ENCODE measurements at regions not wholly inside any gene's neighbourhood (a gene's known extent, or its start where the extent isn't known, plus 50 kb on each side); places are given as distances from the start of the nearest gene placed in this dataset.
"Not testable (repeated sequence)": the region's sequence is repeated elsewhere in the genome, so short reads cannot be mapped to it uniquely, and the experiment has no call there.

DNA sequence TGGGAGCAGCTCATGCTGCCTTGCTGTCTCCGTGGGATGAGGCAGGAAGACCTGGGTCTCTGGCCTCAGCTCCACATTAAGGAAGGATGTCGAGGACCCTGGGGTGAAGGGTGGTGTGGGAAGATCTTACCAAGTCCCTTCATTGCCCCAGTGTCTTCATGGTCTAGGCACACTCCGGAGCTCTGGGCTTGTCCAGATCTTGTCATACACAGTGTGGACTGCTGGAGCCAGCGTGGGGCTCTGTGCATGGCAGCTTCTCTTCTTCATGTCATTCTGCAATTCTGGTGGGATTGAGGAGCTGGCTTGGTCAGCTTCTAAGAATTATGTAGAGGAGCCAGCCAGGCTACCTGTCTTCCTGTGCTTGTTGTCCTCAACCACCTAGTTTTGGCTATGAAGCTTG lies 79.3 kb upstream of the ETV3 start:
- Mint-ChIP-seq H3K36me3 (ENCODE audit: insufficient read depth) (no peaks in the 10 kb centered on the region), H3K27me3 (peaks cover 65 to 85% of the 10 kb centered on the region in 2 donors), H3K4me1 (ENCODE audit: low read depth in 2 of 2) (no peaks in the 10 kb centered on the region), H3K9me3 (peaks cover 12 to 23% of the 10 kb centered on the region in 2 donors), H3K4me3 (no peak overlapping the region), H3K27ac (no peak overlapping the region)
- no peak for DNase-seq
- no peak for ATAC-seq (replicated peaks)

DNA sequence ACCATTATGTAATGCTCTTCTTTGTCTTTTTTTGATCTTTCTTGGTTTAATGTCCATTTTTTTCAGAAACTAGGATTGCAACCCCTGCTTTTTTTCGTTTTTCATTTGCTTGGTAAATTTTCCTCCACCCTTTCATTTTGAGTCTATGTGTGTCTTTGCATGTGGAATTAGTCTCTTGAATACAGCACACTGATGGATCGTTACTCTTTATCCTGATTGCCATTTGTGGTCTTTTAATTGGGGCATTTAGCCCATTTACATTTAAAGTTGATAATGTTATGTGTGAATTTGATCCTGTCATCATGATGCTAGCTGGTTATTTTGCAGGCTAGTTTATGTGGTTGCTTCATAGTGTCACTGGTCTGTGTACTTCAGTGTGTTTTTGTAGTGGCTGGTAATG lies 75.6 kb upstream of the ETV3 start:
- ATAC-seq (replicated peaks) (no peak), DNase-seq (no peak)
- peaks cover 12 to 23% of the 10 kb centered on the region in 2 donors for H3K9me3 Mint-ChIP-seq
- H3K4me3 Mint-ChIP-seq = no peak overlapping the region
- no peak overlapping the region for H3K27ac Mint-ChIP-seq
- H3K36me3 Mint-ChIP-seq (ENCODE audit: insufficient read depth) = no peaks in the 10 kb centered on the region
- no peaks in the 10 kb centered on the region for H3K4me1 Mint-ChIP-seq (ENCODE audit: low read depth in 2 of 2)
- H3K27me3 Mint-ChIP-seq = peaks cover 53 to 71% of the 10 kb centered on the region in 2 donors

DNA sequence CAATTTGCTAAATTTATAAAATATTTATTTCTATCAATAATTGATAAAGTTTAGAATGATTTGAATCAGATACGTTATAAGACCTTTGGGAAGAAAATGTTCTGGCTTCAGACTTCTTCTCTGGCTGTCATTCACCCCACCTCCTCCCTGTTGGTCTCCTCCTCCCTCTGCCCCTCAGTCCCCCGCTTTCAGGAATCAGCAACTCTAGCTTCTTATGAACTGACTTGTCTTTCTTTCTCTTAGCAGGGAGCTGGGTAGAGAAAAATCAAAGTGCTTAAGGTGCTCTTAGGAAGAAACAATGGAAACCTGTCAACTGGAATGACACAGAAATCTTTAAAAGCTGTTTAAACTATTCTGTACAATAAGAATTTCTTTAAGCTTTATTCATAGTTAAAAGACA lies 71.3 kb upstream of the ETV3 start:
- no peak overlapping the region for H3K27ac Mint-ChIP-seq
- no peaks in the 10 kb centered on the region for H3K4me1 Mint-ChIP-seq (ENCODE audit: low read depth in 2 of 2)
- H3K27me3 Mint-ChIP-seq = peaks cover 48 to 62% of the 10 kb centered on the region in 2 donors
- ATAC-seq (replicated peaks) (no peak), DNase-seq (no peak)
- H3K36me3 Mint-ChIP-seq (ENCODE audit: insufficient read depth) = peaks cover 3% of the 10 kb centered on the region
- peaks cover 7 to 15% of the 10 kb centered on the region in 2 donors for H3K9me3 Mint-ChIP-seq
- H3K4me3 Mint-ChIP-seq = no peak overlapping the region

- H3K9me3 Mint-ChIP-seq; H3K27ac Mint-ChIP-seq; H3K36me3 Mint-ChIP-seq (ENCODE audit: insufficient read depth); H3K4me3 Mint-ChIP-seq; H3K4me1 Mint-ChIP-seq (ENCODE audit: low read depth in 2 of 2); ATAC-seq (replicated peaks); DNase-seq: not testable (repeated sequence)
- H3K27me3 Mint-ChIP-seq = peaks cover 35 to 64% of the 10 kb centered on the region in 2 donors
Observed at GRCh38 chr1:157205982-157206381, 67.8 kb upstream of the ETV3 start.

DNA sequence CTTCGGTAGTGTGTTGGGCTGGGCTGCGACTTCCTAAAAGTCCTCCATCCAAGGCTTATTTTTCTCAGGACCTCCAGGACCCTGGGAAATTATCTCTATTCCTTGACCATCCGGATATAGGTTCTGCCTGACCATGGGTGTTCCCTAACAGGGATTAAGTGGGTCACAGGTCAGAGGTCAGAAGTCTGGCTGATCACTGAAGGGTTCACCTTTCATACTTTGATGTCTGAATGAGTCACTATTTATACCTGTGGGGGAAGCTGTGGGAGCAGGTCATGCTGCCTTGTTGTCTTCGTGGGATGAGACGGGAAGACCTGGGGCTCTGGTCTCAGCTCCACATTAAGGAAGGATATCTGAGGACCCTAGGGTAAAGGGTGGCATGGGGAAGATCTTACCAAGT lies 65.0 kb upstream of the ETV3 start:
- no peaks in the 10 kb centered on the region for H3K4me1 Mint-ChIP-seq (ENCODE audit: low read depth in 2 of 2)
- DNase-seq (no peak), ATAC-seq (replicated peaks) (no peak)
- H3K9me3 Mint-ChIP-seq = no peaks in the 10 kb centered on the region
- H3K4me3 Mint-ChIP-seq = no peak overlapping the region
- no peak overlapping the region for H3K27ac Mint-ChIP-seq
- H3K27me3 Mint-ChIP-seq = peaks cover 24 to 78% of the 10 kb centered on the region in 2 donors
- peaks cover under 1% of the 10 kb centered on the region for H3K36me3 Mint-ChIP-seq (ENCODE audit: insufficient read depth)

DNA sequence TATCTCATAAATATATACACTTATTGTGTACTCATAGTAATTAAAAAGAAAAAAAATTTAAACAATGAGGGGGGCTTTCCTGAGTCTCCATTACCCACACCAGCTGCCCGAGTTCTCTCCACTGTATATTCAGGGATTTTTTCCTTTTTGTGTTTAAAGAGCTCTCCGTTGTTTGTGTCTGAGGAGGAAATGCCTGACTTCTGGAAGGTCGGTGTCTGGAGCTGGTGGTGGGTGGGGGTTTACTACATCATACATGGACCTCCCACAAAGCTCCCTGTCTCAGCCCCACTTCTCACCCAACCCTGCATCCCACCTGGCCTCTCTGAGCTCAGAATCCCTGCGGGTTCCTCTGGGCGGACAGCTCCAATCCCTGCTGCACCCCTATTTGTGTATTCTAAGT lies 64.1 kb upstream of the ETV3 start:
- no peak for DNase-seq
- no peak for ATAC-seq (replicated peaks)
- Mint-ChIP-seq H3K27me3 (peaks cover 23 to 80% of the 10 kb centered on the region in 2 donors), H3K27ac (no peak overlapping the region), H3K9me3 (no peaks in the 10 kb centered on the region), H3K4me3 (no peak overlapping the region), H3K4me1 (ENCODE audit: low read depth in 2 of 2) (no peaks in the 10 kb centered on the region), H3K36me3 (ENCODE audit: insufficient read depth) (no peaks in the 10 kb centered on the region)

DNA sequence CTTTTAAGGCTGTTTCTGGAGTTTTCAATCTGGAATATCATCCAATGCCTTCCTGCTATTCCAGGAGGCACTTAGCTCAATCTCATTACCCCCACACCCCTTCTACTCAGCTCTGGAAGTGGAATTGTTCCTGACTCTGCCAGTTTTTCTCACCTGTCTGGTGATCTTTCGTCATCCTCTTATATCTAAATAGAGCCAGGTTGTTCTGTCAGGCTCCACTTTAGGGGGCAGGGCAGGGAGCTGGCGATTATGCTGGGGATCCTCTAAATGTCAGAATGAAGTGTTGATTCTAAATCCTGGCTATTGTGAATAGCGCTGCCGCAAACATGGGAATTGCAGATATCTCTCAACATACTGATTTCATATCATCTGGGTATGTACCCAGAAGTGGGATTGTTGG lies 63.6 kb upstream of the ETV3 start:
- no peak overlapping the region for H3K4me3 Mint-ChIP-seq
- H3K36me3 Mint-ChIP-seq (ENCODE audit: insufficient read depth) = no peaks in the 10 kb centered on the region
- no peak for DNase-seq
- no peak overlapping the region for H3K27ac Mint-ChIP-seq
- peaks cover 20 to 76% of the 10 kb centered on the region in 2 donors for H3K27me3 Mint-ChIP-seq
- no peaks in the 10 kb centered on the region for H3K4me1 Mint-ChIP-seq (ENCODE audit: low read depth in 2 of 2)
- no peak for ATAC-seq (replicated peaks)
- H3K9me3 Mint-ChIP-seq = no peaks in the 10 kb centered on the region

DNA sequence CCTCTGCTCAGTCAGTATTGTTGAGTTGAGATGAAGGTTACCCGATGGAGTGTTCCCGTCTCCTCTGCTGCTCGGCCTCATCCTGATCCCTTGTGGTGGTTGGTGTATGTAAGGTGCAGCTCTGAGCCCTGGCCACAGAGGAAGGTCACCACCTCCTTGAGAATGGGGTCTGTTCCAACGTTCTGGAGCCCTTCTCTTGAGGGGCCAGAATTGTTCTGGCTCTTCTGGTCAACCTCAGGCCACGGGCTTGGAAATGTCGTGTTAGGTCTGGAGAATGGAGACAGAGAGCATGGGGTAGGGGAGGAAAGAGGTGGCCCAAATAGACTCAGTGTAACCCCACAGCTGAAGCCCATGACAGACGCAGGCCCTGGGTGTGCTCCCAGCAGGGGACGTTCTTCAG lies 62.3 kb upstream of the ETV3 start:
- Mint-ChIP-seq H3K4me3 (no peak overlapping the region), H3K4me1 (ENCODE audit: low read depth in 2 of 2) (no peaks in the 10 kb centered on the region), H3K27ac (no peak overlapping the region), H3K36me3 (ENCODE audit: insufficient read depth) (no peaks in the 10 kb centered on the region), H3K27me3 (peaks cover 17 to 83% of the 10 kb centered on the region in 2 donors), H3K9me3 (no peaks in the 10 kb centered on the region)
- no peak for ATAC-seq (replicated peaks)
- DNase-seq = no peak

DNA sequence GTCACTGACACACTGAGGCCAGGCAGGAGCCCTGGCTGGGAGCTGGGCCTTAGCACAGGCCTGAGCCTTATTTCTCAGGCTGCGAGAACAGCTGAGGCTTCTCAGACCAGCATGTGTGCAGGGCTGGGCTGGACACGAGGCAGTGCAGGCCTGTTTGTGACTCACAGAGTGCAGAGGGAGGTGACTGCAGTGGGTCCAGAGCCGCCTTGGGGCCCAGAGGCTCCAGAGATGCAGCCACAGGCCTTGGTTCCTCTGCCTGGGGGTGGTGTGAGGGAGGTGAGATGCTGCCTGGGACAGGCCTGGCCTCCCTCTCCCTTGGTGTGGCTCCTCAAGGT lies 61.2 kb upstream of the ETV3 start:
- H3K36me3 Mint-ChIP-seq (ENCODE audit: insufficient read depth) = no peaks in the 10 kb centered on the region
- peaks cover 21 to 78% of the 10 kb centered on the region in 2 donors for H3K27me3 Mint-ChIP-seq
- ATAC-seq (replicated peaks) (no peak), DNase-seq (no peak)
- H3K4me3 Mint-ChIP-seq = no peak overlapping the region
- no peak overlapping the region for H3K27ac Mint-ChIP-seq
- no peaks in the 10 kb centered on the region for H3K4me1 Mint-ChIP-seq (ENCODE audit: low read depth in 2 of 2)
- H3K9me3 Mint-ChIP-seq = no peaks in the 10 kb centered on the region

GRCh38 chr1:157198619-157199420 lies 60.6 kb upstream of the ETV3 start:
- Mint-ChIP-seq H3K9me3 (no peaks in the 10 kb centered on the region), H3K4me3 (no peak overlapping the region), H3K36me3 (ENCODE audit: insufficient read depth) (no peaks in the 10 kb centered on the region), H3K27me3 (peaks cover 24 to 78% of the 10 kb centered on the region in 2 donors), H3K4me1 (ENCODE audit: low read depth in 2 of 2) (peaks cover 1 to 3% of the 10 kb centered on the region in 2 donors), H3K27ac (no peak overlapping the region)
- no peak for ATAC-seq (replicated peaks)
- no peak for DNase-seq

DNA sequence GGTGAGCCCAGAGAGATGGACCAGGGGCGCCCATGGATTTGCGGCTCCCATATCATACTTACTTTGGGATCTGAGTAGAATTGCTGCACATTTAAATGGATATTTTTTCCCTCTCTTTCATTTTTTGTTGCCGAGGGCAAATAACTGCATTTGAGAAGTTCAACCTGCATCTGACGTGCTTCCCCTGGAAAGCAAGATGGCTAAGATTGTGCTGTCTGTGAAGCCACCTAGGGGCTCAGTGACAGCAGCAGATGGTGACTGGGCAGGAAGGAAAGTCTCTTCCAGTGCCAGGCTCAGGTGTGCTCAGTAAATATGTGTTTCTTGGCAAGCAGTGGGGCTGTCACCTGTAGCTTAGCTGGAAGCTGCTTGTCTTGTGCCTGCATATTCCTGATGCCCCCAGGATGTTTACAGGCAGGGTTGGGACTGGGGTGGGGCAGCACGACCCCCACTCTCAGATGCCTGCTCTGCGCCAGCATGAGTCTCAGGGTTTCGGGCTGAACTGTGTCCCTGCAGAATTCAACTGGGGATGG lies 59.8 kb upstream of the ETV3 start:
- ATAC-seq (replicated peaks) (no peak), DNase-seq (no peak)
- Mint-ChIP-seq H3K27ac (no peak overlapping the region), H3K4me1 (ENCODE audit: low read depth in 2 of 2) (peaks cover 6 to 8% of the 10 kb centered on the region in 2 donors), H3K9me3 (no peaks in the 10 kb centered on the region), H3K27me3 (peaks cover 23 to 78% of the 10 kb centered on the region in 2 donors), H3K4me3 (no peak overlapping the region), H3K36me3 (ENCODE audit: insufficient read depth) (no peaks in the 10 kb centered on the region)

GRCh38 chr1:157196670-157197456 lies 58.7 kb upstream of the ETV3 start:
- H3K27me3 Mint-ChIP-seq = peaks cover 28 to 78% of the 10 kb centered on the region in 2 donors
- DNase-seq; H3K27ac Mint-ChIP-seq; ATAC-seq (replicated peaks); H3K36me3 Mint-ChIP-seq (ENCODE audit: insufficient read depth); H3K9me3 Mint-ChIP-seq; H3K4me3 Mint-ChIP-seq; H3K4me1 Mint-ChIP-seq (ENCODE audit: low read depth in 2 of 2): not testable (repeated sequence)

DNA sequence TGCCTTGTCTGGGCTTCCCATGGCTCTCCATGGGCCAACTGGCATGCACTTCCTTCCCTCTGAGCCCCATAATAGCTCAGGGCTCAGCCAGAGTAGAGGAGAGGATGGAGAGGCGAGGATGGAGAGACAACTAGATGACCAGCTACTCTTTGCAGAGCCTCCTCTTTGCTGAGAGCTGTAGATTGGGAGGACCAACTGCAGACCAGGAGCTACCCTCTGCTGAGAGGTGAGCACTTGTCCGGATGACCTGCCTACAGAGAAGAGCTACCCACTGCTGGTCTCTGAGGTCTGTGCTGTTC lies 58.0 kb upstream of the ETV3 start:
- ATAC-seq (replicated peaks) (no peak), DNase-seq (no peak)
- Mint-ChIP-seq H3K27me3 (peaks cover 30 to 77% of the 10 kb centered on the region in 2 donors), H3K4me1 (ENCODE audit: low read depth in 2 of 2) (peaks cover 6 to 8% of the 10 kb centered on the region in 2 donors), H3K36me3 (ENCODE audit: insufficient read depth) (no peaks in the 10 kb centered on the region), H3K27ac (no peak overlapping the region), H3K4me3 (no peak overlapping the region), H3K9me3 (no peaks in the 10 kb centered on the region)
